HG02840 (cell line): ENCODE measurements at regions not wholly inside any gene's neighbourhood (a gene's known extent, or its start where the extent isn't known, plus 50 kb on each side); places are given as distances from the start of the nearest gene placed in this dataset.
"Not testable (repeated sequence)": the region's sequence is repeated elsewhere in the genome, so short reads cannot be mapped to it uniquely, and the experiment has no call there.

Experiments used
- ATAC-seq: cut with Tn5 transposase; IDR thresholded peaks from one replicate; pipeline ENCODE4 v1.9.1; 2021; ENCODE audit warnings: mild to moderate bottlenecking, moderate library complexity, moderate number of reproducible peaks; ENCODE audit not compliant: unreplicated experiment, low FRiP score

DNA sequence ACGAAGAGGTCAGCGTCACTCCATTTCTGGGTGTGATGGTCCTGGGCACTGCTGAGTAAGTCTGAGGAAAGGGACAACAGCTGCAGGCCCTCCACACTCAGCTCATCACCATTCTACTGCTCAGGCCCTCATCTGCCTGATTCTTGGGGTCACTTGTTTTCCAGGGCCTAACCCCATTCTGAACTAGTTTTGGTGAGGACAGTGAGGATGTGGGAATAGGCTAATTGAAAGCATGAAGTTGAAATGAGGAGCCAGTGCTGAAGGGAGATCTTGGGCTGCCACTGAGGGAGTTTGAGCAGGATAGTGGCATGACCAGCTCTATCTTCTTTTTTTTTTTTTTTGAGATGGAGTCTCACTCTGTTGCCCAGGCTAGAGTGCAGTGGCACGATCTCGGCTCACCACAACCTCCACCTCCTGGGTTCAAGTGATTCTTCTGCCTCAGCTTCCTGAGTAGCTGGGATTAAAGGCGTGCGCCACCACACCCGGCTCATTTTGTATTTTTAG lies 155.7 kb downstream of the VEGFA start:
- not testable (repeated sequence) for ATAC-seq

DNA sequence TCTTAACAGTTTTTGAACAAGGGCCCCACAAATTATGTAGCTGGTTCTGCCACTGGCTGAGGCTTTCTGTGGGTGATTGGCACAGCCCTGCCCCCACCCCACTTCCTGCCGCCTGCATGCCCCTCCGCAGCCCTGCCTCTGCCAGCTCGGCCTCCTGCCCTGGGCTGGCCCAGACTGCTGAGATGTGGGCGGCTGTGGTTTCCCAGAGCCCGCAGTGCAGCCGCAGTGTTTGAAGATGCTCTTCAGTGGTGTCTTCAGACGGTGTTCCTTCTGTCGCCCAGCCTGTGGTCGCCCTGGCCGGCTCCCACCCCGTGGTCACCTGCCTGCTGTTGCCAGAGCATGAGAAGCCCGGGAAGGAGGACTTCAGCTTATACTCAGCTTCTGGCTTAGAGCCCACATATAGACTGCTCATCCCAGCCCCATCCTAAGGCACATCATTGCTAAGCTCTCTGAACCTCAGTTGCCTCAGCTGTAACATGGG lies 154.3 kb downstream of the VEGFA start:
- ATAC-seq = no peak

DNA sequence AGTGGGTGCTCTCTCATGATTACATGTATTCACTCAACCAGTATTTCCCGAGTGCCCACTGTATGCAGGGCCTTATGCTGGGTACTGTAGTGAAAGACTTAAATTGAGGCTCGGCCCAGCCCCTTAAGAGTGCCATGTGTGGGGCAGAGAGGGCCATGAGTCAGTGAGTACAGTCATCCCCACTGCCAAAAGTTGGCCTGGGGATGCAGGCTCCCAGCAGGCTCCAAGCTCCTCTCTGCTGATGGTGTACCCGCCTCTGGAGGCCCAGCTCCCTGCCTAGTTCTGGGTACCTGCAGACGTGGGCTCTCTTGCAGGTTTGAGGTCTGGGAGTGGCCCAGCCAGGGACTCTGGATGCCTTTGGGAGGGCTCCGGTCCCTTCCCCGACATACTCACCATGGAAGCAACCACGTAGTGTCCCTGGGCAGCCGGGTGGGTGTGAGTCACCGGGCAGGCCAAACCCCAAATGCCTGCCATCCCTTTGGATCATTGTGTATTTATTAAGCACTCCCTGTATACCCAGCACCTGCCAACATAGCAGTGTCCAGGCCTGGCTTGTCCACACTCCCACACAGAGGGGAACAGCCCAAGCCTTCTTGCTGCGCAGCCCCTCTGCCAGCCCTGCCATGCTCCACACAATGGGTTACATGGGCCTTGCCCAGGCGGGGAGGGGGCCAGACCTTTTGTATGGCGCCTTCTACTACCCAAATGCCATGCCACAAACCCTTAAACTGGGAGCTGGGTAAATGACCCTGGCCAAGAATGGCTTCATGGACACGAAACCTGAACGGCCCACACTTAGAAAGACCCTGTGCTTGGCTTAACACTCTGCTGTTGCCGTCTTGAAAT lies 153.6 kb downstream of the VEGFA start:
- no peak for ATAC-seq

DNA sequence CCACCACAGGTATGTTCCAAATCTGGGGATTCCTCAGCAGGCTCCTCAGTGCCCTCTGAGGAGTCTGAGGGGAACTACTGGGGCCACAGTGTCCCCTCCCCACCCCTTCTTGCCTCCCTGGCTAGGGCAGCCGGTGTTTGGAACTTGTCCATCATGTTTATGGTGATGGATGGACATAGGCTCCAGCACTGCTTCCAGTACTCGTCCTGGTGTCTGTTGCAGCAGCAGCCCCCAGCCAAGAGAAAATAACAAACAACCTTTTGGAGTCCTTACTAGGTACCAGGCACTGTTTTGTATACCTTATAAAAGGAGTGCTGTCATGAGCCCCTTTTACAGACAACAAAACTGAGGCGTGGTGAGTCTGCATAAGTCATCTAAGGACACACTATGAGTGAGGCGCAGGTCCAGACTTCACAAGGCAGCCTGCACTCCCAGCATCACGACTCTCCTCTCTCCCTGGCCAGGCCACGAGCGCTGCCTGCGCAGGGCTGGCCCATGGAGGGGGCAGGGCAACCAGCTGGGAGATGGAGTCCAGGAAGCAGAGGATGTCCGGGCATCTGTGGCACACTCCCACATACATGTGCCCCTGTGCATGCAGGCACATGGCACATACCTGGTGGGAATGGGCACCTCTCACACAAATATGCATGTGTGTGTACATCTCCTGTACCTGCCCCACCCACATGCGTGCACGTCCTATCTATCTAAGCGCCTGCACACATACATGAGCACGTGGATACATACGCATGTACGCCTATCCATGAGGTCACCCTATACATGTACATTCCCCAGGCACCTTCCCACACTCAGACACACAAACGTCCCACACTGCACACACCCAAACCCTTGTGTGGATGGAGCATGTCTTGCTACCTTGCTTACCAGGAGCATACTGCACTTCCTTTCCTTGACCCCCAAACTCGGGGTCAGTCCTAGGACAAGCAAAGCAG lies 152.7 kb downstream of the VEGFA start:
- ATAC-seq = no peak

DNA sequence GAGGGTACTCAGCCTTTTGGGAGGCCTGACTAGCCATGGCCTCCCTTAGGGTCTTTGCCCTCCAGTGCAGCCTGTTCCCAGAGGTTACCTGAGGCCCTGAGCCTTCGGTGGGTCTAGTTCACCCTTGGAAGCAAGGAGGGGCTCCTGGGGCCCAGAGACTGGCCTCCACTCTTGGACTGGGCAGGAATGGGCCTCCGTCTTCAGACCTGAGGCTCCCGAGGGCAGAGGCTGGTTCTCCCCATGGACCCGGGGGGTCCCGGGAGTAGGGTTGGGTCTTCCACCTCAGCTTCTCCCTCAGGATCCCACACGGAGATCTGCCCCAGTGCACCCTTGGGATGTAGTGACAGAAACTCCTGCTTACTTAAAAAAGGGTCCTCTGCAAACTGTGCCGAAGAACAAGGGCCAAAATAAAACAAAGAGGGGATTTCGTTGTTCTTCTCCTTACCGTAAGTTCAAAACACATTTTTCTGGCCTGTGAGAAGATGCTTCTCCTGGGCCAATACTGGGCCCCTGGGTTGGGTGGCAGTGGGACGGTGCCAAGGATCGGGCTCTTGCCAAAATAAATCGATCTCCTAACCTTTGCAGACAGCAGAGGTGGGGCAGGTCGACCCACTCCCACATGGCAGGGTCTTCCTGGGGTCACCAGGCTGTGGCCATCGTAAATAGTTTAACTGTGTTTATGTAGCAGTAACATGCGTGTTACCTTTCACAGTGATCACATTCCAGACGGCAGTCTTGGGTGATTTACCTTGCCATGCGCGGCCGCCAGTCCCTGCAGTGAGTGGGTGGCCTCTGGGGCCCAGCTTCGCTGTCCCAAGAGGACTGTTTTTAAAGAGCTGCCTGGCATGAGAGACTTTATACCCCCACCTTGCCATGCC lies 151.8 kb downstream of the VEGFA start:
- ATAC-seq = no peak

DNA sequence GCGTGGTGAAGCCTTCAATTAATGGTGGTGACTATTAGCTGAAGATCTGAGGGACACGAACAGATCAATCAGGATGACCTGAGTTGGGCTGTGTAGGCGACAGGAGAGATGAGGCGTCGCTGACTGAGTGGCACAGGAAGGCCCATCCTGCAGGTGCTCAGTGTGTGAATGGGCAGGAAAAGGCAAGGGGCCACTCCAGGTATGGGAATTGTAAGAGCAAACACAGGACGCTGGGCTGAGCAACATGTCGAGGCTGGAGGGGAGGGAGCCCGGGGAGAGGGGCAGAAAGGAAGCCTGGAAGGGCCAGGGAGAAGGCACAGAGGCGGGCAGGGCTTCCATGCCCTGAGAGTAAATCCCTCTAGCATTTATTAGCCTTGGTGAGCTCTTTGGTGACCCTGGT lies 151.0 kb downstream of the VEGFA start:
- ATAC-seq = no peak

DNA sequence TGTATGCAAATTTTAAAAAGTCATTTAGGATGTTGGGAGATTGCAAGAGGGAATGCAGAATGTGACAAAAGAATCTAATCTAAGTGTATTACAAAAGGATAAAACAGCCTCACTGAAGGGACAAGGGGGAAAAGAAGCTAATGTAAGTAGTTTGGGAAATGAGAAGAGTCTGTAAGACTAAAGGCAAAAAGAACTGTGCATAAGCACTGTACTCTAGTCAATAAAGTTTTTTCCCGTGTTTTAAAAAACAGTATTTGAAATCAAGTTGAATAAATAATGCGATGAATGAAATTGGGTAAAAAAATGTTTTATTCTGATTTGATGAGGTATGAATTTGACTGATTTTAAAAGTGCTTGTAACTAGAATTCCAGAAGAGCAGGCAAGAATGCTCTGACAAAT lies 149.8 kb downstream of the VEGFA start:
- no peak for ATAC-seq

DNA sequence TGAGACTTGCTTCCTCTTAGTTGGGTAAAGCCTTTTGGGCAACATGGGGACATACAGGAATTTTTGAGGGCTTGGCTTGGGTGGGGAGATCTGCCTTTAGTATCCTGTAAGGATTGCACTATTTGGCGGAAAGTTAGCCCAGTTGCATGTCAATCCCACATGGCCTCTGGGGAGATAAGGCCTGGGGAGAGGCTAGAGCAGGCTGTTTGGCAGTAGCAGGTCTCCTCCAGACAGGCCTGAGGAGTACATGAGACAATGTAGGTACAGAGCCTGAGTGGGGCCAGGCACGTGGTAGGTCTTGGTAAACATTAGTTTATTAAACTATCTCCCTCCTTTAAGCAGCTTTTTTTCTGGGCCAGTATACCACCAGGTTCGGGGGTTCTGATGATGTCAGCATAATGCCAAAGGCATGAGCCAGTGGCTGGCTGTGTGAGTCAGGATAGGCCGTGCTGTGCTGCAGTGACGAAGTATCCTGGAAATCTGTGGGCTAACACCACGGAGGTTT lies 147.9 kb downstream of the VEGFA start:
- ATAC-seq = no peak

DNA sequence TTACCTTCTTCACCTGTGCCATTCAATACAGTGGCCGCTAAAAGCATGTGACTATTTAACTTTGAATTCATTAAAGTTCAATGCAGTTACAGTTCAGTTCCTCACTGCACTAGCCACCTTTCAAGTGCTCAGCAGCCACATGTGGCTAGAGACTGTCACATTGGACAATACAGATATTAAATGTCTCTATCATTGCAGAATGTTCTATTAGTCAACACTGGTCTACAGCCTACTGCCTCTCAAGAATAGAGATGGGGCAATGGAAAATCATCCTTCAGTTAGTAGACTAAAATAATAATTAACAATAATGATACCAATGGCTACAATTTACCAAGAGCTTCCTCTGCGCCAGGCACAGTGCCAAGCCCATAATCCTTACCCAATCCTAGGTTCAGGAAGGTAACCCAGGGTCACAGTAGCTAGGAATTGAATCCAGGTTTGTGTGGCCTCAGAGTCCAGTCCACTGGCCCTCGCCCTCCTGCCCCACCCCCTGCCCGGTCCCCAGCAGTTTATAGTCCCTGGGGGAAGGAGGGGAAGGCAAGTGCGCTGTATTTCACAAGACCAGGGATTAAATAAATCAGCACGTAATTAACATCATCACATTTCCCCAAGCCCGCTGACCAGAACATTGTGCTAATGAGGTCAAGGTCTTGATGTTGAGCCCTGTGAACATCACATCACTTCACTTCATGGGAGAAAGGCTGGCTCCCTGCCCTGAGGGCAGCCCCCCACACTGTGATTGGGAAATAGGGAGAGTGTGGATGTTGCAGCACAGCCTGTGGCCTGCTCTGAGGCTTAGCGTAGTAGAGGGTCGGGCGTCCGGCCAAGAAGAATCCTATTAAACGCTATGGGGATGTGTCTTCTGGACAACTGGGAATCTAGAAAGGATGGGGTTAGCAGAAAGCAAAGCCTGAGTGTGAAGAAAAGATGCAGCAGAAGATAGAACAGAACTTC lies 147.2 kb downstream of the VEGFA start:
- ATAC-seq = no peak

DNA sequence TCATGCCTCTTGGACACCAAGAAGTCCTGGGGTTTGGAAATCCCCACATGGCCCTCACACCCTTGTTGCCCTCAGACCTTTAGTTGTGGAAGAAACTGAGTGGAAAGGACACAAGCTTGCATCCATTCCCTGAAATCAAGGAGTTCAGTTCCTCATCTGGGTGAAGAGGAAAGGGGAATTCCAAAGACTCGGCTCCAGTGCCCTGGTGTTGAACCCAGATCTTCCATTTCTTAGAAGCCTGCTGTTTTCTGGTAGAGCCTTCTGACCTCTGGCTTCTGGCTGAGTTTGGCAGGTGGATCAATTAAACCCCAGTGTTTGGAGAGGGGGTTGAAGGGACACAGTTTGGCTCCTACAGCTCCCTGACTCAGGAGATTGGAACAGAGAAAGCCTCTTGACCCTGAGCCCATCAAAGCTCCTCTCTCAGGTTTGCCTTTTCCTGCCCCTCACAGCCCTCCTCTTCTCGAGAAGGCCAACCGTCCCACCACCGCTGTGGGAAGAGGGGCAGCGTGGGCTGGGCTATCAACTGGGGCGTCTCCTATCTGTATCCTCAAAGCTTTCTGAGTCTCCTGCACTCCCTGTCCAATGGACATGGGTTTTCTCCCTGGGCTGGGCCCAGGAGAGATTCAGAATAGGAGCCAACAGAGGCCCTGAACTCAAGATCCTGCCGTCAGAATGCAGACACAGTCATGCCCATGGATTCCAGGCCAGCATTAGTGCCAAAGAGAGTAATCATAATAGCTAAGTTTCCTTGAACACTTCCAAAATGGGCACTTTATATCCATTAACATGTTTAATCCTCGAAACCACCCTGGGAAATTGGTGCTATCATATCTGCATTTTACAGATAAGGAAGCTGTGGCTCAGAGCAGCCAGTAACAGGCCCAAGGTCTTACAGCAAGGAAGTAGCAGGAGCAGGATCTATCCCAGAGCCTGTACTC lies 146.2 kb downstream of the VEGFA start:
- ATAC-seq = no peak

DNA sequence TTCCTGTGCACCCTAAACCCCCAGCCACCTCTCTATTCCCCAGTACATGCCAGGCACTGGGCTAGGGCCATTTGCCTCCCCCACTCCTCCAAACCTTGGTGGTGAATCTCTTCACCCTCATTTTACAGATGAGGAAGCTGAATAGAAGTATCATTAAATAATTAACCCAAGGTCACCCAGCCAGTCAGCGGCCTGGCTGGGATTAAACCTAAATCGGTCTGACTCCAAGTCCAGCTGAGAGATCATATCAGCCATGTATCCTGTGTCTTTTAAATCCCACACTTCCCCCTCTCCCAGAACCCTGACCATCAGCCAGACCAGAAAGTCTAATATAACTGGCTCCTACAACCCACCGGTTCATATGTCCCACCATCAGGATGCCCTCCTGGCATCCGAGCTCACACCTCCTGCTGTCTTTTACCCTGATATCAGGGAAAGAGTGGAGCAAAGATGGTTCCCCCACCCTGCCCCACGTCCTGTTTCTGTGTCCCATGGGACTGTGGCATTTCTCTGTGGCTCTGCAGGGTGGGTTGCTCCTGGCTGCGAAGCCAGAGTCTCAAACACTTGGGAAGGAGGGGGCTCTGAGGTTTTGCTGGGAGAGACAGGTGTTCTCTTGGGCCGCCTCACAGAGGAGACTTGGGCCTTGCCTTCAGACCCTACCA lies 145.3 kb downstream of the VEGFA start:
- ATAC-seq = no peak

DNA sequence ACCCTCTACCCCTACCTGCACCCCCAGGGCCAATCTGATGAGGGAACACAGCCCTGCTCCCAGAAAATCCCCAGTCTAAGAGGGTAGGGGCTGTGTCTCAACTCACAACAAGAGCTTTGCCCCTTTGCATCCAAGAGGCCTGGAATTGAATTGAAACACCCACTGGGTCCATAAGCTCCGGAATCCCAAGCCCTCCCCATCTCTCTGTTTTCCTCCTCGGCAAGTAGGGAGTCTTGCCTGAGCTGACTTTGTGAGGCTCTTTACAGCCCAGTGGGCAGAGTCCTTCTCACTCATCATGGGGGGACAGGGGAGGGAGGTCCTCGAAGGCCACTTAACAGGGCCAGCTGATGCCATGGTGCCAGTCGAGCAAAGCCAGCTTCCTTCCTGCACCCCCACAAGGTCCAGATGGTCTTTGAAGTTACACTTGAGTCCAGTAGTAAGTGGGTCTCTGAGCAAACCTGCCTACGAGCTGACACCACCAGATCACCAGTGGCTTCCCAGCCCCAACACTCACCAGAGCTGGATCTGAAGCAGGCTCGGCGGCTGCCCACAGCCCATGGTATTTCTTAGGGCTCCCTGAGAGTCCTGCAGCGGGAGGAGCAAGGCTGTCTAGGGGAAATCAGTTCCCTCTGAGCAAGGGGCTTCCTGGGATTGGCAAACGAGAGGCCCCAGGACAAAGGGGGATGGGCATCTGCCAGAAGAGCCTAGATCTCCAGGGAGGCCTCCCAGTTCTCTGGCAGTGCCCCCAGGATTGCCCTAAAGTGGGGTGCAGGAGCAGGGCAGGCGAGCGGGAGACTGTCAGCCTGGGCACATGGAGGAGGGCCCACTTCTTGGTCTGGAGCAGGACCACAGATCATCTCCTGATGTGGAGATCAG lies 144.5 kb downstream of the VEGFA start:
- ATAC-seq = no peak

DNA sequence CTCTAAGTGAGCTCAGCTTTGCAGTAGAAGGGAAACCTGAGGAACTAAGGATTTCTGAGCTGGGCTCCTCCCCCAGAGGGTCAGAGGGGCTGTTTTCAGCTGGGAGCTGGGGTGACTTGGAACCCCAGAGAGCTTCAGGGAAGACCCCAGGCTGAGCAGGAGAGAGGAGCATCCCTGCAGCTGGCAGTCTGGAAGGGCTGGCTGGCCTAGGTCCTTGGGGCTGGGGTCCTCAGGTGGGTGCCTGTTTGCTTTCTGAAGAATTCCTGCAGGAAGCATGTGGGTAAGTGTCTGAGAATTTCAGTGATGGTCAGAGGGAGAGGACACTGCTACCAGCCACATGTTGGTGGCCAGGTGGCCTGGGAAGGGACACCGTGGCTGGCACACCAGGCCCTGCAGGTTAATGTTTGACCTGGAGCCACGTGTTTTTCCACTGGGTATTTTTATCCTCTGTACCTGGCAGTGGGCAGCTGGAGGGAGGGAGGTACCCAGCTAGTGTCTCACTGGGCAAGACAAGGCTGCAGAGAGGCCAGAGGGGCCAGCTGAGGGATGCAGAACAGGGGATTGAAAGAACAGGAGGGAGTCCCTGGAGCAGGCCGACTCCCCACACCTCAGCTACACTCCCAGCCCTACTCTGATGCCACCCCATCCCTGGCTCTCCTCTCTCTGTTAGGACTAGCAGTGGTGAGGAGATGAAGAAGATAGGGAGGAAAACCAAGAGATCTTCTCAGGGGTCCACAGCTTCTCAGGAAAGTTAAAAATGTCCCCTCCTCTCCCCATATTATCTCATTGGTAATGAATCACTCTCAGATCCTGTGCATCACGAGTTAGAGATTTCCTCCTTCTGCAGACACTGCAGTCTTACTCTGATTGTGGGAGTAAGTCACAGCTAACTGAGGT lies 143.6 kb downstream of the VEGFA start:
- ATAC-seq = no peak

DNA sequence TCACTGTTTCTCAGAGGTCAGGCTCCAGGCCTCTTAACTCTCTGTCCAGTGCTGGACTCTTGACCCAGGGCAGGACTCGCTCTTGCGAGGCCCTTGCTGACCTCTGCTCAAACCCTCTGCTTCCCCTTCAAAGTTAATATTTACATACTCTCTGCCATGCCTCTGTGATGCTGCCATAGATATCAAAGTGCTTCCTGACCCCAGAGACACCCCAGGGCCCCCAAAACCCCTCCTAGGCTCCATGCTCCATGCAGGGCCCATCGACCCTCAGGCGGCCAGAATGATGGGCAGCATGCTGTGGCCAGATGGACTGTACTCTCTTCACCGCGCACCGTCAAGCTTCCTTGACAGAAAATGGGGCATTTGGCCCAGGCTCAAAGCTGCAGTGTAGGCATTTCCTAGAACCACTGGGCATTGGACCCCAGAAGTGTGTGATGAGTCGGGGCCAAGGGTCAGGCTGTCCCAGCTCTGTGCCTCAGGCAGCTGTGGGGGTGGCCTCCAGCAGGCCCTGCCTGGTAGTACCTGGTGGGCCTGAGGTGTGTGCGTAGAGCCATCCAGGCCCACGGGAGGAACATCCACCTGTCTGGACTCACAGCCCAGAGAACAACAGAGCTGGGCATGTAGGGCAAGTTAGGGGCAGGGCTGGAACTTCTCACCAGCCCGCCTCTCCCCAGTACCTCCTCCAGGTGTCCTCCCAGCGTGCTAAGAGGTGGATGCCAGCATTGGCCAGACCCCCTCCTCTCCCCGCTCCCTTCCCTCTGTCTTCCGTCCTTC lies 142.8 kb downstream of the VEGFA start:
- ATAC-seq = no peak
